SK-N-SH (cell line): ENCODE measurements at regions not wholly inside any gene's neighbourhood (a gene's known extent, or its start where the extent isn't known, plus 50 kb on each side); places are given as distances from the start of the nearest gene placed in this dataset.

Experiments
- CTCF ChIA-PET: fragments of 300-600, 350-600 bp; formaldehyde crosslinking; extraction: SDS; loops from one replicate; lab custom pipeline; 2021; lab: Yijun Ruan, JAX
- POLR2A ChIA-PET: fragments of 350-600 bp; sonication (Branson Sonifier 250); formaldehyde crosslinking; extraction: SDS; loops from one replicate; lab custom pipeline; 2020; ENCODE audit warnings: antibody characterized with exemption, inconsistent platforms; lab: Yijun Ruan, JAX
- DNase-seq: peaks from one replicate; pipeline ENCODE4 v3.0.0; 2012
- H2AFZ ChIP-seq: fragments of 200-600 bp; sonication (generic); 2 replicates; pipeline ENCODE4 v1.8.1; 2016; ENCODE audit warnings: antibody characterized with exemption, mild to moderate bottlenecking, low read depth
- H3F3A ChIP-seq: fragments of 200-600 bp; sonication (generic); replicated peaks from 2 replicates; pipeline ENCODE3; 2016; ENCODE audit warnings: antibody characterized with exemption, mild to moderate bottlenecking; ENCODE audit not compliant: insufficient read depth
- H3K27ac ChIP-seq, 2 experiments: fragments of 200-500 bp in 1 of 2; fragments of 200-600 bp in 1 of 2; sonication (Bioruptor generic) in 1 of 2; sonication (generic), shearing (Covaris generic) in 1 of 2; 2 replicates each; pipeline versions ENCODE4 v1.5.1 to v1.6.1; 2014 to 2016; ENCODE audit warnings: low read depth in 2 of 2, inconsistent platforms in 1 of 2, low read length in 1 of 2, mild to moderate bottlenecking in 1 of 2, mixed read lengths in 1 of 2
- H3K27me3 ChIP-seq: fragments of 200-600 bp; sonication (generic), shearing (Covaris generic); 2 replicates; pipeline ENCODE4 v1.6.1; 2016; ENCODE audit warnings: mixed run types; ENCODE audit not compliant: insufficient read depth
- H3K36me3 ChIP-seq, 2 experiments: fragments of 200-500 bp in 1 of 2; fragments of 200-600 bp in 1 of 2; sonication (Bioruptor generic) in 1 of 2; sonication (generic) in 1 of 2; replicated peaks in 1 of 2; 2 replicates each; pipeline versions ENCODE3 to v1.5.1; 2014 to 2016; ENCODE audit warnings: low read length in 1 of 2, mild to moderate bottlenecking in 1 of 2; ENCODE audit not compliant: insufficient read depth in 2 of 2, control insufficient read depth in 1 of 2
- H3K4me1 ChIP-seq, 2 experiments: fragments of 200-500 bp in 1 of 2; fragments of 200-600 bp in 1 of 2; sonication (Bioruptor generic) in 1 of 2; sonication (generic), shearing (Covaris generic) in 1 of 2; 2 replicates each; pipeline versions ENCODE4 v1.5.1 to v1.6.1; 2014 to 2016; ENCODE audit warnings: low read depth in 1 of 2, low read length in 1 of 2, mixed run types in 1 of 2; ENCODE audit not compliant: insufficient read depth in 2 of 2, control insufficient read depth in 1 of 2
- H3K4me2 ChIP-seq: fragments of 200-600 bp; sonication (generic), shearing (Covaris generic); 2 replicates; pipeline ENCODE4 v1.6.1; 2017; ENCODE audit warnings: mixed run types
- H3K4me3 ChIP-seq, 2 experiments: fragments of 200-500 bp in 1 of 2; fragments of 200-600 bp in 1 of 2; sonication (Bioruptor generic) in 1 of 2; sonication (generic), shearing (Covaris generic) in 1 of 2; 2 replicates each; pipeline versions ENCODE4 v1.5.1 to v1.8.1; 2014 to 2016; ENCODE audit warnings: low read depth in 2 of 2, inconsistent platforms in 1 of 2, low read length in 1 of 2, mild to moderate bottlenecking in 1 of 2, mixed read lengths in 1 of 2, moderate library complexity in 1 of 2
- H3K79me2 ChIP-seq: fragments of 200-600 bp; sonication (generic); 2 replicates; pipeline ENCODE4 v1.8.1; 2017; ENCODE audit warnings: mild to moderate bottlenecking; ENCODE audit not compliant: insufficient read depth
- H3K9ac ChIP-seq: fragments of 200-600 bp; sonication (generic); 2 replicates; pipeline ENCODE4 v1.6.1; 2017; ENCODE audit warnings: mixed run types
- H3K9me2 ChIP-seq: fragments of 200-600 bp; sonication (generic); 2 replicates; pipeline ENCODE4 v1.6.1; 2017; ENCODE audit warnings: mixed run types
- H3K9me3 ChIP-seq: fragments of 200-600 bp; sonication (generic); 2 replicates; pipeline ENCODE4 v1.6.1; 2017; ENCODE audit warnings: mixed run types, mild to moderate bottlenecking, moderate library complexity
- H4K20me1 ChIP-seq: fragments of 200-600 bp; sonication (generic); 2 replicates; pipeline ENCODE4 v1.6.1; 2017; ENCODE audit warnings: mild to moderate bottlenecking, mixed run types; ENCODE audit not compliant: insufficient read depth
- GABPA ChIP-seq: IDR thresholded peaks from 2 replicates; pipeline ENCODE4 v1.4.0; 2012; ENCODE audit warnings: low read depth, mild to moderate bottlenecking
- MXI1 ChIP-seq: IDR thresholded peaks from 2 replicates; pipeline ENCODE4 v1.6.1; 2012; ENCODE audit warnings: mild to moderate bottlenecking, low read depth, low read length, improper control_type of control experiment
- NFIC ChIP-seq: IDR thresholded peaks from 2 replicates; pipeline ENCODE4 v1.4.0; 2012; ENCODE audit warnings: borderline replicate concordance
- PBX3 ChIP-seq: IDR thresholded peaks from 2 replicates; pipeline ENCODE4; 2012
- RAD21 ChIP-seq: IDR thresholded peaks from 2 replicates; pipeline ENCODE4 v1.6.1; 2012; ENCODE audit warnings: mild to moderate bottlenecking, low read length
- RCOR1 ChIP-seq: fragments of 150-350 bp; IDR thresholded peaks from 2 replicates; pipeline ENCODE4 v1.6.1; 2017; ENCODE audit warnings: antibody characterized with exemption, low read length
- REST ChIP-seq: IDR thresholded peaks from 2 replicates; pipeline ENCODE4 v1.6.1; 2012; ENCODE audit warnings: mild to moderate bottlenecking, low read depth, low read length, moderate library complexity
- SMC3 ChIP-seq: IDR thresholded peaks from 2 replicates; pipeline ENCODE4 v1.6.1; 2012; ENCODE audit warnings: low read depth, low read length, improper control_type of control experiment
- TCF12 ChIP-seq: IDR thresholded peaks from 2 replicates; pipeline ENCODE4 v1.4.0; 2012
- ZBTB33 ChIP-seq: IDR thresholded peaks from 2 replicates; pipeline ENCODE4 v1.4.0; 2012; ENCODE audit warnings: low read depth, borderline replicate concordance
- WGBS: methylation state at CpG from one replicate; pipeline ENCODE4 v1.1.6; 2017; ENCODE audit warnings: low lambda C conversion rate; 5-methylcytosine and 5-hydroxymethylcytosine counted together

GRCh38 chr1:79285667-79286066 is 279.1 kb upstream of the ADGRL4 start:
- no peak for DNase-seq
- no peaks in the 10 kb centered on the region for H3F3A ChIP-seq
- H3K9me3 ChIP-seq: no peaks in the 10 kb centered on the region
- H4K20me1 ChIP-seq: no peaks in the 10 kb centered on the region
- no peak overlapping the region for H3K4me2 ChIP-seq
- ChIA-PET CTCF (no interaction called here), POLR2A (no interaction called here)
- no peaks in the 10 kb centered on the region for H3K4me1 ChIP-seq
- no peaks in the 10 kb centered on the region for H3K9me2 ChIP-seq
- no peak overlapping the region for H3K9ac ChIP-seq
- no peak overlapping the region for H3K4me3 ChIP-seq
- TF ChIP-seq REST: no peak
- WGBS: 56% methylated on average over 2 of the region's 2 CpGs
- H3K79me2 ChIP-seq: no peaks in the 10 kb centered on the region; the same call in 1 of the 2 replicates
- no peak overlapping the region for H3K27ac ChIP-seq
- no peaks in the 10 kb centered on the region for H3K36me3 ChIP-seq
- H3K27me3 ChIP-seq: no peaks in the 10 kb centered on the region
- no peak overlapping the region for H2AFZ ChIP-seq

- H3K79me2 ChIP-seq: no peaks in the 10 kb centered on the region
- no peaks in the 10 kb centered on the region for H3K4me1 ChIP-seq
- TF ChIP-seq ZBTB33: no peak
- no peak for TF ChIP-seq PBX3
- TF ChIP-seq SMC3: no peak
- no peak for TF ChIP-seq RAD21
- no peak for TF ChIP-seq MXI1
- TF ChIP-seq NFIC: no peak
- no peak for TF ChIP-seq TCF12
- TF ChIP-seq GABPA: no peak
- no peak for TF ChIP-seq RCOR1
- TF ChIP-seq, all 33 proteins: peak for 0
- DNase-seq: no peak
- Histone ChIP-seq H3F3A (no peaks in the 10 kb centered on the region), H3K4me3 (no peak overlapping the region), H3K27ac (no peak overlapping the region), H3K36me3 (no peaks in the 10 kb centered on the region), H4K20me1 (no peaks in the 10 kb centered on the region), H3K9me3 (no peaks in the 10 kb centered on the region), H3K9ac (no peak overlapping the region), H3K9me2 (no peaks in the 10 kb centered on the region), H2AFZ (no peak overlapping the region), H3K4me2 (no peak overlapping the region), H3K27me3 (no peaks in the 10 kb centered on the region)
- 86% methylated on average over 10 of the region's 10 CpGs for WGBS
- ChIA-PET CTCF (no interaction called here), POLR2A (no interaction called here)
Observed at GRCh38 chr1:79283451-79283850, 276.9 kb upstream of the ADGRL4 start.
